Body of pancreas (tissue), 4 donors: ENCODE measurements at regions not wholly inside any gene's neighbourhood (a gene's known extent, or its start where the extent isn't known, plus 50 kb on each side); places are given as distances from the start of the nearest gene placed in this dataset.

ENCODE experiments used
- POLR2A ChIP-seq, 3 donors: fragments of 450-650 bp; IDR thresholded peaks; one replicate each; pipeline ENCODE4 v1.6.1; 2016; ENCODE audit warnings: antibody characterized with exemption in 3 of 3, mild to moderate bottlenecking in 2 of 3
- TF ChIP-seq, protein P1 (sequence below), 7 experiments: fragments of 450-650 bp in 4 of 7; fragments of 200-600 bp in 3 of 7; sonication (generic) in 3 of 7; IDR thresholded peaks; one replicate each; pipeline ENCODE4 v1.5.1; 2016 to 2019; ENCODE audit warnings: antibody characterized with exemption in 7 of 7

DNA sequence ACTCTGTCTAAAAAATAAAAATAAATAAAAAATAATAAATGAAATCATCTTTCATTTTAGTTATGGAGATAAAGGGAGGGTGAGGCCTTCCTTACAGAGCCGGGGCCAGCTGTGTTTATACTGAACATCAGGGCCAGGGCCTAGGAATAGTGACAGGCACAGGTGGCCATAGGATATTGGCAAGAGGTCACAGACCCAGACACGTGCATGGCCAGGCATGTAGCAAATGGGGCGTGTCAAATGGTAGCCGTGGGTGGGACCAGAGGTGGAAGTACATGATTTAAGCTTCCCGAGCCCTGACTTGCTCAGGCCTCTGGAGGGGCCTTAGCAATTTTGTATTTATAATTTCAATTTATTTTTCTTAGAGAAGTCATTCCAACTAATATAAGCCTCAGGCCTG, 353.0 kb downstream of the ANKRD30A start:
- TF ChIP-seq, protein P1, sequence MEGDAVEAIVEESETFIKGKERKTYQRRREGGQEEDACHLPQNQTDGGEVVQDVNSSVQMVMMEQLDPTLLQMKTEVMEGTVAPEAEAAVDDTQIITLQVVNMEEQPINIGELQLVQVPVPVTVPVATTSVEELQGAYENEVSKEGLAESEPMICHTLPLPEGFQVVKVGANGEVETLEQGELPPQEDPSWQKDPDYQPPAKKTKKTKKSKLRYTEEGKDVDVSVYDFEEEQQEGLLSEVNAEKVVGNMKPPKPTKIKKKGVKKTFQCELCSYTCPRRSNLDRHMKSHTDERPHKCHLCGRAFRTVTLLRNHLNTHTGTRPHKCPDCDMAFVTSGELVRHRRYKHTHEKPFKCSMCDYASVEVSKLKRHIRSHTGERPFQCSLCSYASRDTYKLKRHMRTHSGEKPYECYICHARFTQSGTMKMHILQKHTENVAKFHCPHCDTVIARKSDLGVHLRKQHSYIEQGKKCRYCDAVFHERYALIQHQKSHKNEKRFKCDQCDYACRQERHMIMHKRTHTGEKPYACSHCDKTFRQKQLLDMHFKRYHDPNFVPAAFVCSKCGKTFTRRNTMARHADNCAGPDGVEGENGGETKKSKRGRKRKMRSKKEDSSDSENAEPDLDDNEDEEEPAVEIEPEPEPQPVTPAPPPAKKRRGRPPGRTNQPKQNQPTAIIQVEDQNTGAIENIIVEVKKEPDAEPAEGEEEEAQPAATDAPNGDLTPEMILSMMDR (IDR thresholded peaks at IDR 0.05) = no peak
- TF ChIP-seq POLR2A (IDR thresholded peaks at IDR 0.05) = no peak
